ENCODE measurements at regions not wholly inside any gene's neighbourhood (a gene's known extent, or its start where the extent isn't known, plus 50 kb on each side); places are given as distances from the start of the nearest gene placed in this dataset.
A peak's percentile ranks its signal among the peaks of the same experiment; 100 is the strongest.

- FAIRE-seq (no peak), ATAC-seq (peak; percentile 27), DNase-seq (ENCODE audit: low read depth, low spot score) (no peak)
- Histone ChIP-seq H3K36me3 (ENCODE audit: control insufficient read depth in 2 of 2, insufficient read depth in 2 of 2, low read length in 1 of 2) (no peaks in the 10 kb centered on the region), H3K79me2 (ENCODE audit: control insufficient read depth, insufficient read depth, low read length) (no peaks in the 10 kb centered on the region), H3K27me3 (replicated peaks in 1 of 2; ENCODE audit: control insufficient read depth in 2 of 2, insufficient read depth in 2 of 2, low read length in 1 of 2) (no peaks in the 10 kb centered on the region; a peak in 1 of 4 replicates), H3K9me3 (replicated peaks; ENCODE audit: control insufficient read depth, insufficient read depth, low read length) (no peaks in the 10 kb centered on the region), H3K4me1 (ENCODE audit: control insufficient read depth, insufficient read depth, low read length) (no peaks in the 10 kb centered on the region), H2AFZ (ENCODE audit: control insufficient read depth, low read depth, low read length) (no peak overlapping the region), H3K4me2 (ENCODE audit: control insufficient read depth, insufficient read depth) (no peak overlapping the region), H3K27ac (ENCODE audit: control insufficient read depth, insufficient read depth) (no peak overlapping the region), H3K4me3 (no peak overlapping the region), H3K9ac (ENCODE audit: control insufficient read depth, insufficient read depth, low read length) (no peak overlapping the region), H4K20me1 (ENCODE audit: control insufficient read depth, insufficient read depth) (no peaks in the 10 kb centered on the region)
- RAD21 ChIA-PET (ENCODE audit: unreplicated experiment): no interaction called here
- TF ChIP-seq BCL11A (IDR thresholded peaks at IDR 0.05; ENCODE audit: low read depth, low read length) (peak; percentile 77), JUNB (IDR thresholded peaks at IDR 0.05) (peak; percentile 69), RUNX3 (IDR thresholded peaks at IDR 0.05; ENCODE audit: low read length) (peak; percentile 86), TCF7 (IDR thresholded peaks at IDR 0.05; ENCODE audit: borderline replicate concordance) (peak; percentile 26; the same call in 1 of the 2 replicates), CHD2 (IDR thresholded peaks at IDR 0.05; ENCODE audit: borderline replicate concordance, low read depth, low read length) (no peak), IRF4 (IDR thresholded peaks at IDR 0.05; ENCODE audit: low read depth, low read length) (peak; percentile 35; the same call in 1 of the 2 replicates), MTA2 (IDR thresholded peaks at IDR 0.05; ENCODE audit: low read depth) (peak; percentile 58), CTCF (IDR thresholded peaks at IDR 0.05 in 2 of 3, conservative IDR thresholded peaks at IDR 0.05 in 1 of 3; ENCODE audit: control insufficient read depth in 2 of 3, extremely low read depth in 1 of 3, insufficient read depth in 1 of 3, low read depth in 3 of 3, low read length in 3 of 3) (no peak), PKNOX1 (IDR thresholded peaks at IDR 0.05) (0 out of 2 replicates have a peak, but pooled peaks have one; percentile 23)
- POLR2A ChIA-PET: no interaction called here
- CTCF ChIA-PET: interaction anchor here (0.6 kb wide), 1 partner anchor 62 kb away, joined by 4 read pairs; no protein-coding TSS in a partner anchor
- BruUV-seq (replicated peaks): no TSS peak
- SMC1A ChIA-PET (ENCODE audit: uncharacterized antibody, unreplicated experiment): no interaction called here
- in situ Hi-C loops (cut with MboI) (no loop called here), intact Hi-C loops (cut with micrococcal nuclease; ENCODE audit: unreplicated experiment) (no loop called here)
Measured at GRCh38 chr15:100821327-100821726, 58.3 kb upstream of the ALDH1A3 start.

All from GM12878 (cell line).